ENCODE measurements at regions not wholly inside any gene's neighbourhood (a gene's known extent, or its start where the extent isn't known, plus 50 kb on each side); places are given as distances from the start of the nearest gene placed in this dataset.

DNA sequence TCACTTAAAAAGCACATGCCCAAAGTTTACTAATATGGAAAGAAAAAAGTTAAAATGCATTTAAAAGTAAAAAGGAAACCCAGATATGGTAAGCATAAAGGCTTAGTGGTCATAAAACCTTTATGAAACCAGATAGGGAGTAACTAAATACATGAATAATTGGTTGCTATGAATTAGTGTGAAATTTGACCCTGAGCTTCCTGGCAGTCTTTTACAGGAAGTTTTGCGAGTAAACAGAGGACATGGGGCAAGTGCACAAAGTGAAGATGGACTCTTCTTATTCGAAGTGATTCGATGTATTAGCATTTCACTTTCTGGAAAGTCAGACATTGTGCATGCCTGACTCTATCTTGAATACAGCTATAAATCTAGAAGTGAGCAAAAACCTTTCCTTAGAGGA is 90.9 kb upstream of the MLIP start:
- TF ChIP-seq POLR2A (IDR thresholded peaks at IDR 0.05; ENCODE audit: control extremely low read depth in 1 of 2, low read depth in 2 of 2, low read length in 2 of 2): no peak
- no peak for TF ChIP-seq NANOG (IDR thresholded peaks at IDR 0.05; ENCODE audit: insufficient read depth, low read depth, low read length, poor library complexity, severe bottlenecking)
- TF ChIP-seq KDM4A (IDR thresholded peaks at IDR 0.05; ENCODE audit: low read depth, low read length, severe bottlenecking): no peak
- TF ChIP-seq SRF (IDR thresholded peaks at IDR 0.05; ENCODE audit: low read depth, low read length): no peak
- TF ChIP-seq PHF8 (conservative IDR thresholded peaks at IDR 0.05; ENCODE audit: low read depth, low read length): no peak
- TF ChIP-seq, protein P1, sequence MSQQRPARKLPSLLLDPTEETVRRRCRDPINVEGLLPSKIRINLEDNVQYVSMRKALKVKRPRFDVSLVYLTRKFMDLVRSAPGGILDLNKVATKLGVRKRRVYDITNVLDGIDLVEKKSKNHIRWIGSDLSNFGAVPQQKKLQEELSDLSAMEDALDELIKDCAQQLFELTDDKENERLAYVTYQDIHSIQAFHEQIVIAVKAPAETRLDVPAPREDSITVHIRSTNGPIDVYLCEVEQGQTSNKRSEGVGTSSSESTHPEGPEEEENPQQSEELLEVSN (IDR thresholded peaks at IDR 0.05): no peak
- Histone ChIP-seq H3K79me1 (ENCODE audit: low read depth, low read length) (no peaks in the 10 kb centered on the region), H2BK20ac (ENCODE audit: low read length) (no peak overlapping the region), H3K56ac (replicated peaks; ENCODE audit: insufficient read length, low read depth, low read length) (no peak overlapping the region), H2AFZ (ENCODE audit: low read length) (no peak overlapping the region), H3K4me1 (replicated peaks in 1 of 4; ENCODE audit: control insufficient read depth in 3 of 4, insufficient read depth in 4 of 4, low read length in 3 of 4) (no peaks in the 10 kb centered on the region), H2BK5ac (ENCODE audit: low read depth, low read length) (no peak overlapping the region), H2AK5ac (ENCODE audit: low read depth, low read length) (no peak overlapping the region), H3K27me3 (replicated peaks in 1 of 4; ENCODE audit: control insufficient read depth in 3 of 4, extremely low read depth in 1 of 4, insufficient read depth in 3 of 4, low read length in 3 of 4) (no peaks in the 10 kb centered on the region), H2BK120ac (replicated peaks; ENCODE audit: low read depth, low read length) (no peak overlapping the region), H3K27ac (ENCODE audit: low read depth, low read length) (no peak overlapping the region), H3K79me2 (ENCODE audit: control insufficient read depth in 1 of 2, insufficient read depth in 2 of 2, low read length in 2 of 2) (no peaks in the 10 kb centered on the region), H2BK12ac (ENCODE audit: low read depth, low read length) (no peak overlapping the region), H3K9me3 (ENCODE audit: insufficient read depth in 2 of 2, low read depth in 1 of 2, low read length in 1 of 2) (no peaks in the 10 kb centered on the region), H3K4me2 (ENCODE audit: insufficient read depth in 1 of 2, low read depth in 2 of 2, low read length in 2 of 2) (no peak overlapping the region), H3K4me3 (ENCODE audit: extremely low read depth in 1 of 4, insufficient read depth in 2 of 4, low read depth in 3 of 4, low read length in 4 of 4) (no peak overlapping the region), H4K20me1 (replicated peaks in 1 of 2; ENCODE audit: control insufficient read depth in 1 of 2, insufficient read depth in 2 of 2, low read length in 2 of 2) (no peaks in the 10 kb centered on the region), H3K9ac (replicated peaks in 1 of 4; ENCODE audit: extremely low read depth in 1 of 4, low read depth in 3 of 4, low read length in 3 of 4) (no peak overlapping the region), H4K8ac (ENCODE audit: extremely low read depth, insufficient read depth, low read length) (no peak overlapping the region), H3K4ac (replicated peaks; ENCODE audit: insufficient read length, low read depth, low read length) (no peak overlapping the region), H3K14ac (ENCODE audit: insufficient read length) (no peak overlapping the region), H3K23ac (ENCODE audit: insufficient read length) (no peak overlapping the region), H4K91ac (replicated peaks; ENCODE audit: insufficient read length, low read length) (no peak overlapping the region), H3K36me3 (ENCODE audit: control insufficient read depth in 2 of 4, insufficient read depth in 4 of 4, low read length in 3 of 4) (no peaks in the 10 kb centered on the region), H3K23me2 (ENCODE audit: low read depth, low read length) (no peaks in the 10 kb centered on the region), H3K18ac (ENCODE audit: extremely low read depth, low read length) (no peak overlapping the region), H4K5ac (ENCODE audit: insufficient read length, low read depth, low read length) (no peak overlapping the region), H2BK15ac (ENCODE audit: low read length) (no peak overlapping the region)
- 87% methylated on average over 3 of the region's 3 CpGs; no CpG with 5 or more reads in 1 of the 2 experiments for WGBS, 2 experiments (ENCODE audit: extremely low coverage in 1 of 2, insufficient coverage in 1 of 2, insufficient read length in 1 of 2, insufficient replicate concordance in 2 of 2, low coverage in 1 of 2, low lambda C conversion rate in 2 of 2, missing lambda C conversion rate in 1 of 2)
- DNase-seq (ENCODE audit: low read depth in 1 of 2, low spot score in 2 of 2) (no peak), FAIRE-seq (no peak)
- POLR2A ChIA-PET (ENCODE audit: partially characterized antibody): no interaction called here
- CTCF ChIA-PET (ENCODE audit: partially characterized antibody): no interaction called here

Data from H1 (cell line).